H9 (cell line): ENCODE measurements at regions not wholly inside any gene's neighbourhood (a gene's known extent, or its start where the extent isn't known, plus 50 kb on each side); places are given as distances from the start of the nearest gene placed in this dataset.

Experiments used
- DNase-seq: peaks from one replicate; pipeline ENCODE4 v3.0.0-alpha.2; 2017
- H2AFZ ChIP-seq: one replicate; pipeline ENCODE4 v1.6.1; 2013; ENCODE audit warnings: mild to moderate bottlenecking, low read length, control low read depth, moderate library complexity
- H2AK5ac ChIP-seq: 2 replicates; pipeline ENCODE4 v1.6.1; 2013; ENCODE audit warnings: low read length, control low read depth, mixed read lengths; ENCODE audit not compliant: insufficient read length
- H2BK120ac ChIP-seq: one replicate; pipeline ENCODE4 v1.6.1; 2013; ENCODE audit warnings: low read depth, mild to moderate bottlenecking, low read length, control low read depth, inconsistent platforms; ENCODE audit not compliant: poor library complexity, severe bottlenecking
- H2BK12ac ChIP-seq: 2 replicates; pipeline ENCODE4 v1.6.1; 2013; ENCODE audit warnings: low read length, control low read depth, mixed read lengths, low read depth; ENCODE audit not compliant: insufficient read length
- H2BK15ac ChIP-seq: 2 replicates; pipeline ENCODE4 v1.6.1; 2013; ENCODE audit warnings: low read depth, low read length, control low read depth
- H2BK20ac ChIP-seq: one replicate; pipeline ENCODE4 v1.6.1; 2013; ENCODE audit warnings: low read depth, mild to moderate bottlenecking, low read length, control low read depth, inconsistent platforms; ENCODE audit not compliant: poor library complexity, severe bottlenecking
- H2BK5ac ChIP-seq: 2 replicates; pipeline ENCODE4 v1.6.1; 2013; ENCODE audit warnings: low read length, control low read depth, mixed read lengths; ENCODE audit not compliant: insufficient read length
- H3K14ac ChIP-seq: 2 replicates; pipeline ENCODE4 v1.6.1; 2013; ENCODE audit warnings: low read length, control low read depth; ENCODE audit not compliant: insufficient read depth
- H3K18ac ChIP-seq: 2 replicates; pipeline ENCODE4 v1.6.1; 2013; ENCODE audit warnings: low read depth, mild to moderate bottlenecking, mixed read lengths, low read length, control low read depth; ENCODE audit not compliant: insufficient read length
- H3K23ac ChIP-seq: 2 replicates; pipeline ENCODE4 v1.6.1; 2013; ENCODE audit warnings: low read length, control low read depth, mixed read lengths, low read depth; ENCODE audit not compliant: insufficient read length
- H3K23me2 ChIP-seq: 2 replicates; pipeline ENCODE4 v1.6.1; 2013; ENCODE audit warnings: low read depth, mild to moderate bottlenecking, mixed read lengths, low read length, control low read depth; ENCODE audit not compliant: insufficient read length, poor library complexity, severe bottlenecking
- H3K27ac ChIP-seq: 2 replicates; pipeline ENCODE4 v1.5.1; 2013; ENCODE audit warnings: low read length, control low read depth, mixed read lengths, low read depth; ENCODE audit not compliant: insufficient read length
- H3K27me3 ChIP-seq: 2 replicates; pipeline ENCODE4 v1.6.1; 2013; ENCODE audit warnings: low read length, control low read depth, inconsistent platforms; ENCODE audit not compliant: insufficient read depth
- H3K4ac ChIP-seq: 2 replicates; pipeline ENCODE4 v1.6.1; 2013; ENCODE audit warnings: low read depth, mild to moderate bottlenecking, control low read depth, inconsistent platforms, low read length, moderate library complexity
- H3K4me1 ChIP-seq: 2 replicates; pipeline ENCODE4 v1.6.1; 2013; ENCODE audit warnings: low read length, control low read depth, inconsistent platforms; ENCODE audit not compliant: insufficient read depth
- H3K4me2 ChIP-seq: 2 replicates; pipeline ENCODE4 v1.6.1; 2013; ENCODE audit warnings: low read length, control low read depth, mixed read lengths; ENCODE audit not compliant: insufficient read length, insufficient read depth
- H3K56ac ChIP-seq: 2 replicates; pipeline ENCODE4 v1.6.1; 2013; ENCODE audit warnings: low read depth, mild to moderate bottlenecking, mixed read lengths, low read length, control low read depth; ENCODE audit not compliant: insufficient read length
- H3K79me1 ChIP-seq: 2 replicates; pipeline ENCODE4 v1.6.1; 2013; ENCODE audit warnings: low read depth, mild to moderate bottlenecking, moderate library complexity, low read length, control low read depth, inconsistent platforms; ENCODE audit not compliant: insufficient read depth, poor library complexity, severe bottlenecking
- H3K79me2 ChIP-seq: 2 replicates; pipeline ENCODE4 v1.6.1; 2013; ENCODE audit warnings: low read length, control low read depth, inconsistent platforms; ENCODE audit not compliant: insufficient read depth
- H3K9ac ChIP-seq: 2 replicates; pipeline ENCODE4 v1.6.1; 2013; ENCODE audit warnings: low read length, control low read depth, mixed read lengths; ENCODE audit not compliant: insufficient read length; ENCODE audit errors: extremely low read depth
- H3K9me3 ChIP-seq: one replicate; pipeline ENCODE4 v1.6.1; 2013; ENCODE audit warnings: low read depth, low read length, inconsistent platforms; ENCODE audit not compliant: control insufficient read depth
- H3T11ph ChIP-seq: one replicate; pipeline ENCODE4 v1.6.1; 2013; ENCODE audit warnings: mild to moderate bottlenecking, low read length, control low read depth, inconsistent platforms
- H4K20me1 ChIP-seq: one replicate; pipeline ENCODE4 v1.6.1; 2013; ENCODE audit not compliant: control insufficient read depth, insufficient read length, insufficient read depth
- H4K5ac ChIP-seq: 2 replicates; pipeline ENCODE4 v1.6.1; 2013; ENCODE audit warnings: low read depth, mild to moderate bottlenecking, mixed read lengths, low read length, control low read depth; ENCODE audit not compliant: insufficient read length
- H4K8ac ChIP-seq: replicated peaks from 2 replicates; pipeline ENCODE4 v1.6.1; 2013; ENCODE audit warnings: low read length, control low read depth, mixed read lengths, low read depth; ENCODE audit not compliant: insufficient read length
- H4K91ac ChIP-seq: 2 replicates; pipeline ENCODE4 v1.6.1; 2013; ENCODE audit warnings: low read depth, mild to moderate bottlenecking, moderate library complexity, mixed read lengths, low read length, control low read depth; ENCODE audit not compliant: insufficient read length
- H3K27ac Mint-ChIP-seq, 3 experiments: 2 replicates in 2 of 3; 3 replicates in 1 of 3; pipeline ENCODE4 v1.8.0; 2020 to 2021; ENCODE audit warnings: mixed read lengths in 3 of 3, mild to moderate bottlenecking in 1 of 3, moderate library complexity in 1 of 3
- H3K27me3 Mint-ChIP-seq: 2 replicates; pipeline ENCODE4 v1.8.0; 2021; ENCODE audit warnings: low read depth, mild to moderate bottlenecking, moderate library complexity, mixed read lengths
- H3K36me3 Mint-ChIP-seq, 3 experiments: 2 replicates in 2 of 3; 3 replicates in 1 of 3; pipeline ENCODE4 v1.8.0; 2020 to 2021; ENCODE audit warnings: low read depth in 3 of 3, mixed read lengths in 3 of 3; ENCODE audit not compliant: insufficient read depth in 1 of 3
- H3K4me1 Mint-ChIP-seq, 2 experiments: 2 replicates each; pipeline ENCODE4 v1.8.0; 2020; ENCODE audit warnings: mixed read lengths in 2 of 2
- H3K4me3 Mint-ChIP-seq, 2 experiments: 2 replicates in 1 of 2; 3 replicates in 1 of 2; pipeline ENCODE4 v1.8.0; 2020 to 2021; ENCODE audit warnings: mild to moderate bottlenecking in 2 of 2, mixed read lengths in 2 of 2, moderate library complexity in 1 of 2
- H3K9me3 Mint-ChIP-seq, 2 experiments: 2 replicates in 1 of 2; 3 replicates in 1 of 2; pipeline ENCODE4 v1.8.0; 2020; ENCODE audit warnings: mild to moderate bottlenecking in 2 of 2, mixed read lengths in 2 of 2, moderate library complexity in 1 of 2
- CTCF ChIP-seq: fragments of 200-600 bp; sonication (generic); conservative IDR thresholded peaks from 3 replicates; pipeline ENCODE4 v1.8.0; 2021; ENCODE audit warnings: antibody characterized with exemption, mild to moderate bottlenecking
- WGBS: extraction: QIAGEN DNeasy Blood & Tissue Kit; methylation state at CpG from one replicate; pipeline ENCODE4 v1.1.7; 2013; ENCODE audit warnings: missing lambda C conversion rate, low lambda C conversion rate, mixed read lengths; ENCODE audit not compliant: insufficient read length; ENCODE audit errors: extremely low coverage; 5-methylcytosine and 5-hydroxymethylcytosine counted together

DNA sequence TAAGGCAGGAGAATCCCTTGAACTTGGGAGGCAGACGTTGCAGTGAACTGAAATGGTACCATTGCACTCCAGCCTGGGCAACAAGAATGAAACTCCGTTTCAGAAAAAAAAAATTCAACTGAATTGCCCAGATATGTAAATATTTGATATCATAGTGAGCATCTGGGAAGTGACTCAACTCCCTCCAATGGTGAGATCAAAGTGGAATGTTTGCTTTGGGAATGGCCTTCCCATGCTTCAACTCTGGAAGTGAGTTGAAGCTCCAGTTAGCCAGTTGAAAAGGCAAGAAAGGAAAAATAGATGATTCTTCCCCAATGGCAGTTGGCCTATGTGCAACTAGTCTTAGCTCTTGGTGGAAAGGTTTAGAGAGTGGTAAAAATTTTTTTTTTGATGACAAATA is 131.6 kb upstream of the CMC1 start:
- Histone ChIP-seq H3K18ac (no peak overlapping the region), H4K91ac (no peak overlapping the region), H3K9me3 (peaks cover under 1% of the 10 kb centered on the region), H3K23me2 (no peaks in the 10 kb centered on the region), H3K56ac (no peak overlapping the region), H4K5ac (no peak overlapping the region), H3T11ph (no peak overlapping the region), H3K4ac (no peak overlapping the region), H3K14ac (no peak overlapping the region), H3K4me2 (no peak overlapping the region), H3K27ac (no peak overlapping the region), H3K23ac (no peak overlapping the region), H2BK15ac (no peak overlapping the region), H4K20me1 (no peaks in the 10 kb centered on the region), H3K4me1 (no peaks in the 10 kb centered on the region), H3K79me2 (no peaks in the 10 kb centered on the region), H2AK5ac (no peak overlapping the region), H2BK12ac (no peak overlapping the region), H2BK5ac (no peak overlapping the region), H2AFZ (no peak overlapping the region), H3K27me3 (no peaks in the 10 kb centered on the region), H3K9ac (no peak overlapping the region), H2BK20ac (no peak overlapping the region), H2BK120ac (no peak overlapping the region), H4K8ac (no peak overlapping the region), H3K79me1 (no peaks in the 10 kb centered on the region)
- Mint-ChIP-seq H3K27ac (no peak overlapping the region), H3K36me3 (peaks cover 0 to 2% (median 0%) of the 10 kb centered on the region in 3 experiments; a peak in 4 of 7 replicates), H3K27me3 (no peaks in the 10 kb centered on the region), H3K4me1 (no peaks in the 10 kb centered on the region), H3K4me3 (no peak overlapping the region), H3K9me3 (peaks cover 3% of the 10 kb centered on the region in 2 experiments; a peak in 4 of 5 replicates)
- WGBS, result no CpG with 5 or more reads among the region's 2 CpGs
- DNase-seq, result no peak
- no peak for TF ChIP-seq CTCF
